B cell (primary cell): ENCODE measurements at regions not wholly inside any gene's neighbourhood (a gene's known extent, or its start where the extent isn't known, plus 50 kb on each side); places are given as distances from the start of the nearest gene placed in this dataset.

Experiments used
- EZH2 ChIP-seq: IDR thresholded peaks from 2 replicates; pipeline ENCODE4 v1.6.1; 2012; ENCODE audit warnings: borderline replicate concordance, low read depth, mild to moderate bottlenecking, moderate library complexity, low read length; ENCODE audit not compliant: insufficient read depth, poor library complexity, severe bottlenecking
- TF ChIP-seq, protein P1 (sequence below): fragments of 200-600 bp; IDR thresholded peaks from one replicate; pipeline ENCODE4 v1.8.0; 2022; ENCODE audit warnings: antibody characterized with exemption, mild to moderate bottlenecking

DNA sequence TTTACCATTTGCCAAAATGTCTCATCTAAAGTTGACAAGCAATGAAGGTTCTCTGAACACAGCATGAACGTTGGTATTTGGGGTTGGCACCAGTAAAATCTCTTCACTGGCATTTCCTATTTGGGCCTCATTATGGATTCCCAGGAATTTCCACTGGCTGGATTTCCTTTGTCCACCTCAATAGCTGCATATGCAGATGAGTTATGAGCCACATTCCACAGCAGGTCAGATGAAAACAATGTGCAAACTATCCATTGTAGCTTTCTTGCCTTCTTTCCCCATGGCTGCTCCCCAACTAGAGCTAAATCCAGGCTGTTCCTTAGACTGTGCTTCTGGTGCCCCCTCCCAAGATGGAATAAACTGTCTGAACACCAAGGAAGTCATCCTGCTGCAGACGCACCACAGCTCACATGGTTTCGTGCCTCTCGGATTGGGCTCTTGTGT lies 168.1 kb upstream of the FGGY start:
- TF ChIP-seq, protein P1, sequence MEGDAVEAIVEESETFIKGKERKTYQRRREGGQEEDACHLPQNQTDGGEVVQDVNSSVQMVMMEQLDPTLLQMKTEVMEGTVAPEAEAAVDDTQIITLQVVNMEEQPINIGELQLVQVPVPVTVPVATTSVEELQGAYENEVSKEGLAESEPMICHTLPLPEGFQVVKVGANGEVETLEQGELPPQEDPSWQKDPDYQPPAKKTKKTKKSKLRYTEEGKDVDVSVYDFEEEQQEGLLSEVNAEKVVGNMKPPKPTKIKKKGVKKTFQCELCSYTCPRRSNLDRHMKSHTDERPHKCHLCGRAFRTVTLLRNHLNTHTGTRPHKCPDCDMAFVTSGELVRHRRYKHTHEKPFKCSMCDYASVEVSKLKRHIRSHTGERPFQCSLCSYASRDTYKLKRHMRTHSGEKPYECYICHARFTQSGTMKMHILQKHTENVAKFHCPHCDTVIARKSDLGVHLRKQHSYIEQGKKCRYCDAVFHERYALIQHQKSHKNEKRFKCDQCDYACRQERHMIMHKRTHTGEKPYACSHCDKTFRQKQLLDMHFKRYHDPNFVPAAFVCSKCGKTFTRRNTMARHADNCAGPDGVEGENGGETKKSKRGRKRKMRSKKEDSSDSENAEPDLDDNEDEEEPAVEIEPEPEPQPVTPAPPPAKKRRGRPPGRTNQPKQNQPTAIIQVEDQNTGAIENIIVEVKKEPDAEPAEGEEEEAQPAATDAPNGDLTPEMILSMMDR, result no peak
- TF ChIP-seq EZH2, result no peak
